D721Med (cell line): ENCODE measurements at regions not wholly inside any gene's neighbourhood (a gene's known extent, or its start where the extent isn't known, plus 50 kb on each side); places are given as distances from the start of the nearest gene placed in this dataset.

Experiments used
- DNase-seq: peaks from one replicate; pipeline ENCODE4 v3.0.0; 2011; ENCODE audit warnings: low spot score; ENCODE audit not compliant: insufficient read length
- FAIRE-seq: peaks from 2 replicates; lab custom pipeline; 2011; peaks lifted over from hg19 to GRCh38; lab: Jason Lieb, UNC
- CTCF ChIP-seq: IDR thresholded peaks from 2 replicates; pipeline ENCODE4 v1.5.1; 2012; ENCODE audit warnings: mild to moderate bottlenecking, control low read depth; ENCODE audit not compliant: insufficient read depth; ENCODE audit errors: missing control alignments

GRCh38 chr15:70423267-70423666 lies 325.6 kb upstream of the TLE3 start:
- no peak for DNase-seq
- no peak for FAIRE-seq
- no peak for TF ChIP-seq CTCF

GRCh38 chr15:70422342-70422741 lies 324.6 kb upstream of the TLE3 start:
- FAIRE-seq (no peak), DNase-seq (no peak)
- no peak for TF ChIP-seq CTCF

GRCh38 chr15:70420948-70421482 lies 323.3 kb upstream of the TLE3 start:
- no peak for TF ChIP-seq CTCF
- FAIRE-seq (peak; percentile 94), DNase-seq (peak; percentile 71)

GRCh38 chr15:70420086-70420947 lies 322.6 kb upstream of the TLE3 start:
- no peak for TF ChIP-seq CTCF
- FAIRE-seq (no peak), DNase-seq (no peak)

- no peak for DNase-seq
- TF ChIP-seq CTCF, result no peak
- FAIRE-seq, result peak; percentile 6
These were observed 321.2 kb upstream of the TLE3 start for GRCh38 chr15:70418943-70419342.

GRCh38 chr15:70417535-70417934 lies 319.8 kb upstream of the TLE3 start:
- no peak for FAIRE-seq
- DNase-seq, result no peak
- no peak for TF ChIP-seq CTCF

GRCh38 chr15:70416829-70417228 lies 319.1 kb upstream of the TLE3 start:
- no peak for TF ChIP-seq CTCF
- FAIRE-seq, result no peak
- DNase-seq, result no peak
